GM12878 (cell line): ENCODE measurements at regions not wholly inside any gene's neighbourhood (a gene's known extent, or its start where the extent isn't known, plus 50 kb on each side); places are given as distances from the start of the nearest gene placed in this dataset.

Source experiments
- LARP7 ChIP-seq: fragments of 450-650 bp; IDR thresholded peaks from 2 replicates; pipeline ENCODE4 v1.6.1; 2017; ENCODE audit warnings: mild to moderate bottlenecking
- PBX3 ChIP-seq: IDR thresholded peaks from 2 replicates; pipeline ENCODE4 v1.6.1; 2011; ENCODE audit warnings: mild to moderate bottlenecking, low read depth, low read length, moderate library complexity; ENCODE audit not compliant: insufficient replicate concordance
- TAF1 ChIP-seq: IDR thresholded peaks from 2 replicates; pipeline ENCODE4 v1.6.1; 2011; ENCODE audit warnings: mild to moderate bottlenecking, low read depth, low read length, borderline replicate concordance
- TF ChIP-seq, protein P1 (sequence below): fragments of 150-350 bp; IDR thresholded peaks from 2 replicates; pipeline ENCODE4 v1.6.1; 2016; ENCODE audit warnings: low read depth, low read length

- TF ChIP-seq, protein P1, sequence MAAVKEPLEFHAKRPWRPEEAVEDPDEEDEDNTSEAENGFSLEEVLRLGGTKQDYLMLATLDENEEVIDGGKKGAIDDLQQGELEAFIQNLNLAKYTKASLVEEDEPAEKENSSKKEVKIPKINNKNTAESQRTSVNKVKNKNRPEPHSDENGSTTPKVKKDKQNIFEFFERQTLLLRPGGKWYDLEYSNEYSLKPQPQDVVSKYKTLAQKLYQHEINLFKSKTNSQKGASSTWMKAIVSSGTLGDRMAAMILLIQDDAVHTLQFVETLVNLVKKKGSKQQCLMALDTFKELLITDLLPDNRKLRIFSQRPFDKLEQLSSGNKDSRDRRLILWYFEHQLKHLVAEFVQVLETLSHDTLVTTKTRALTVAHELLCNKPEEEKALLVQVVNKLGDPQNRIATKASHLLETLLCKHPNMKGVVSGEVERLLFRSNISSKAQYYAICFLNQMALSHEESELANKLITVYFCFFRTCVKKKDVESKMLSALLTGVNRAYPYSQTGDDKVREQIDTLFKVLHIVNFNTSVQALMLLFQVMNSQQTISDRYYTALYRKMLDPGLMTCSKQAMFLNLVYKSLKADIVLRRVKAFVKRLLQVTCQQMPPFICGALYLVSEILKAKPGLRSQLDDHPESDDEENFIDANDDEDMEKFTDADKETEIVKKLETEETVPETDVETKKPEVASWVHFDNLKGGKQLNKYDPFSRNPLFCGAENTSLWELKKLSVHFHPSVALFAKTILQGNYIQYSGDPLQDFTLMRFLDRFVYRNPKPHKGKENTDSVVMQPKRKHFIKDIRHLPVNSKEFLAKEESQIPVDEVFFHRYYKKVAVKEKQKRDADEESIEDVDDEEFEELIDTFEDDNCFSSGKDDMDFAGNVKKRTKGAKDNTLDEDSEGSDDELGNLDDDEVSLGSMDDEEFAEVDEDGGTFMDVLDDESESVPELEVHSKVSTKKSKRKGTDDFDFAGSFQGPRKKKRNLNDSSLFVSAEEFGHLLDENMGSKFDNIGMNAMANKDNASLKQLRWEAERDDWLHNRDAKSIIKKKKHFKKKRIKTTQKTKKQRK: no peak
- no peak for TF ChIP-seq LARP7
- no peak for TF ChIP-seq TAF1
- no peak for TF ChIP-seq PBX3
These were observed 455.1 kb downstream of the XYLT1 start for GRCh38 chr16:17015702-17016101.
